Left lung (tissue), 4 donors: ENCODE measurements at regions not wholly inside any gene's neighbourhood (a gene's known extent, or its start where the extent isn't known, plus 50 kb on each side); places are given as distances from the start of the nearest gene placed in this dataset.
A peak's percentile ranks its signal among the peaks of the same experiment; 100 is the strongest.

Experiments used
- ATAC-seq: fragments of 200-7000 bp; cut with Tn5 transposase; one replicate; pipeline ENCODE4 v1.9.1; 2020; ENCODE audit warnings: moderate library complexity
- DNase-seq, 4 donors: peaks; one replicate each; pipeline ENCODE4 v3.0.0-alpha.2; 2013 to 2020
- H3K27ac ChIP-seq, 2 donors: fragments of 200-600 bp; sonication (generic) in 1 of 2; one replicate each; pipeline versions ENCODE4 v1.5.0 to v1.8.0; 2020 to 2021
- H3K27me3 ChIP-seq, 2 donors: fragments of 200-600 bp; sonication (generic) in 1 of 2; one replicate each; pipeline versions ENCODE4 v1.5.0 to v1.8.0; 2020 to 2021
- H3K36me3 ChIP-seq, 2 donors: fragments of 200-600 bp; sonication (generic) in 1 of 2; one replicate each; pipeline versions ENCODE4 v1.5.0 to v1.8.0; 2020 to 2021
- H3K4me1 ChIP-seq, 2 donors: fragments of 200-600 bp; one replicate each; pipeline ENCODE4 v1.8.0; 2021
- H3K4me3 ChIP-seq, 2 donors: fragments of 200-600 bp; sonication (generic) in 1 of 2; one replicate each; pipeline versions ENCODE4 v1.5.0 to v1.8.0; 2020 to 2021; ENCODE audit warnings: mild to moderate bottlenecking in 1 of 2
- H3K9me3 ChIP-seq, 2 donors: fragments of 200-600 bp; sonication (generic) in 1 of 2; one replicate each; pipeline versions ENCODE4 v1.5.0 to v1.8.0; 2020 to 2021
- intact Hi-C, 2 donors: fragments of 100-400 bp; cut with DNase I; formaldehyde crosslinking; loops; one replicate each; pipeline versions ENCODE4 v1.11.2 to v1.14.2; 2022
- TF ChIP-seq, protein P1 (sequence below), 2 donors: fragments of 200-600 bp; sonication (generic) in 1 of 2; IDR thresholded peaks; one replicate each; pipeline versions ENCODE4 v1.5.0 to v1.8.0; 2021; ENCODE audit warnings: antibody characterized with exemption in 2 of 2
- donor health status: DM: no; HTN: yes; CAD: no.
- donor health status: DM: no; HTN: no; CAD: no.

DNA sequence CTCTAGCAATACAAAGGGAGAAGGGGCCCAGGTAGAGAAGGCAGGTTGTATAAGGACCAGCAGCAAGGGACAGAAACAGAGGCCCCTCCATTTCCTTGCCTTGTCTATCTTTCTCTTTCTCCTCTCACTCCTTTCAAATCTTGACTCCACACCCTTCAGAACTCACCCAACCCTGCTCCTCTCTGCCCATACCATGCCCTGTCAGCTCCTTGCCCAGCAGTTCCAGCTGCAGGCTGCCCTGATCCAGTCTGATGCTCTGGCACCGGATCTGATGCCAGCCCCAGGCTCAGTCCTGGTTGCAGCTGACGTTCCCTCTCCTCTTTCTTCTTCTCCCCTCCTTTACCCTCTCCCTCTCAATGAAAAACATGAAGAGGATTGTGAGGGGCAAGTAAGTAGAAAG is 291.2 kb downstream of the FBXW7 start:
- no peak overlapping the region for H3K27ac ChIP-seq
- no peaks in the 10 kb centered on the region for H3K27me3 ChIP-seq
- peaks cover 7 to 16% of the 10 kb centered on the region in 2 donors for H3K4me1 ChIP-seq
- no peaks in the 10 kb centered on the region for H3K9me3 ChIP-seq
- TF ChIP-seq, protein P1, sequence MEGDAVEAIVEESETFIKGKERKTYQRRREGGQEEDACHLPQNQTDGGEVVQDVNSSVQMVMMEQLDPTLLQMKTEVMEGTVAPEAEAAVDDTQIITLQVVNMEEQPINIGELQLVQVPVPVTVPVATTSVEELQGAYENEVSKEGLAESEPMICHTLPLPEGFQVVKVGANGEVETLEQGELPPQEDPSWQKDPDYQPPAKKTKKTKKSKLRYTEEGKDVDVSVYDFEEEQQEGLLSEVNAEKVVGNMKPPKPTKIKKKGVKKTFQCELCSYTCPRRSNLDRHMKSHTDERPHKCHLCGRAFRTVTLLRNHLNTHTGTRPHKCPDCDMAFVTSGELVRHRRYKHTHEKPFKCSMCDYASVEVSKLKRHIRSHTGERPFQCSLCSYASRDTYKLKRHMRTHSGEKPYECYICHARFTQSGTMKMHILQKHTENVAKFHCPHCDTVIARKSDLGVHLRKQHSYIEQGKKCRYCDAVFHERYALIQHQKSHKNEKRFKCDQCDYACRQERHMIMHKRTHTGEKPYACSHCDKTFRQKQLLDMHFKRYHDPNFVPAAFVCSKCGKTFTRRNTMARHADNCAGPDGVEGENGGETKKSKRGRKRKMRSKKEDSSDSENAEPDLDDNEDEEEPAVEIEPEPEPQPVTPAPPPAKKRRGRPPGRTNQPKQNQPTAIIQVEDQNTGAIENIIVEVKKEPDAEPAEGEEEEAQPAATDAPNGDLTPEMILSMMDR (IDR thresholded peaks at IDR 0.05): no peak
- H3K4me3 ChIP-seq: no peak overlapping the region
- DNase-seq (no peak), ATAC-seq (peak; percentile 8)
- no peaks in the 10 kb centered on the region for H3K36me3 ChIP-seq
- intact Hi-C loops: no loop called here

DNA sequence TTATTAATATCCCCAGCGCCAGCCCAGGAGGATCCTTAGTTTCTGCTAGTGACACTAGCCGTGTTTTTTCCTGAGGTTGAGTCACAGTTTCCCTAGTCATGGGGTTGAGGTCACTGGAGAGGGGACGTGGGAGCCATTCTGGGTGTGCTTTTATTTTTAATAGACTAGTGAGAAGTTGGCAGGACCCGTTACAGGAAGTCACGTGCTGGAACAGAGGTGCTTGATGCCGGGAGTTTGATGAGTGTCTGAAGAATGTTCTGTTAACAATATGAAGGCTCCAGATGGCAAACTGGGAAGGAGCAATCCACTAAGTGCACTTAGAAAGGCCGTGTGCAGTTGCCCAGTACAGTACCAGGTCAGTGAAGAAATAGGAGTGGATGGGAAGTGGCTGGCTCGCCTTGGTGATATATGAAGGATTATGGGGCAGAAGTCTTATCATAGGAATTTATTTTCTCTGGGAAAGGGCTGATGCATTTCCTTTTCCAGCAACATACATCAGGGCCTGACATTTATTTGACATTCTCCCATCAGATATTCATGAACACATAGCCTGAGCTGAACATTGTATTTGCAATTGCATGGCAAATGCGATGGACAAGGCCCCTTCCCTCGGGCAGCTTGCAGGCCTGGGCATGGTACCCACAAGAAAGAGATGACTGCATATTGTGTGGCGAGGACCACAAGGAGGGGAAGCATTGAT is 291.8 kb downstream of the FBXW7 start:
- H3K4me3 ChIP-seq: no peak overlapping the region
- no peaks in the 10 kb centered on the region for H3K36me3 ChIP-seq
- peak; percentile 87 for ATAC-seq
- peak in 2 of 4 donors; percentile 21 to 45 for DNase-seq
- intact Hi-C loops: no loop called here
- H3K4me1 ChIP-seq: peaks cover 7 to 16% of the 10 kb centered on the region in 2 donors
- H3K27me3 ChIP-seq: no peaks in the 10 kb centered on the region
- no peak overlapping the region for H3K27ac ChIP-seq
- H3K9me3 ChIP-seq: no peaks in the 10 kb centered on the region
- TF ChIP-seq, protein P1 (IDR thresholded peaks at IDR 0.05): no peak

DNA sequence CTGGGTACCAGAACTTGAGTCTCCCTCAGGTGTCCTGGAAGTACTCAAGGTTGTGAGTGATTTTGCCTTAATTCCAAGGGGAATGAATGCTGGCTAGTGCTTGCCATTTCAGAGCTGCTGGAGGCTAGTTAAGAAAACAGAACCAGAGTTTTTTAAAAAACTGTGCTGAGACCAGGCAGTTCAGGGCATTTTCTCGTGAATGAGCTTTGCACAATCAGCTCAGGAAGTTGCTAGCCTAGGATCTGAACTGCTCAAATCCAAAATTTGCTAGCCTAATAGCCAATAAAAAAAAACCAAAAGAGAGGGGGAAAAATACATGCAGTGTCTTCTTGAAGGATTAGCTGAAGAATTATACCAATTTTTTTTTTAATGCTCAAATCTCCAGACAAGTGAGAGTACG is 292.7 kb downstream of the FBXW7 start:
- Histone ChIP-seq H3K27me3 (no peaks in the 10 kb centered on the region), H3K27ac (no peak overlapping the region), H3K4me1 (peaks cover 7 to 16% of the 10 kb centered on the region in 2 donors), H3K36me3 (no peaks in the 10 kb centered on the region), H3K4me3 (no peak overlapping the region), H3K9me3 (no peaks in the 10 kb centered on the region)
- DNase-seq: no peak
- intact Hi-C loops: no loop called here
- TF ChIP-seq, protein P1 (IDR thresholded peaks at IDR 0.05): no peak
- ATAC-seq: no peak

DNA sequence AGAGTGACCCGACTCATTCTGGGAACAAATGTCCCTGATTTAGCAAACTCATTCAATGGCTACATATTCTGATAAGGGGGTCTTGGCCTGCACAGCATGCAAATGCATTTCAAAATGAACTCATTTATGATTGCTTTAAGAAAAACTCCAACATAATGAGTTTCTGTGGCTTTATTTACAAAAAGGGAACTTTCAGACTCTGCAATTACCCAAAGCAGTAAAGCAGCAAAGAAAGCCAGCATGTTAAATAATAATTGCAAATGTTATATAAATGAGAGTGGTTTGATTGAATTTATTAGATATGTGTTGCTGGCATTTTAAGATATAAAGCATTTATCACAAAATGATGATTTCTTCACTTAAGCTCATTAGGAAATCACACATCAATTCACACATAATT is 295.7 kb downstream of the FBXW7 start:
- no peak for ATAC-seq
- no peak overlapping the region for H3K4me3 ChIP-seq
- TF ChIP-seq, protein P1 (IDR thresholded peaks at IDR 0.05): no peak
- peaks cover 7 to 16% of the 10 kb centered on the region in 2 donors for H3K4me1 ChIP-seq
- H3K27ac ChIP-seq: no peak overlapping the region
- H3K36me3 ChIP-seq: no peaks in the 10 kb centered on the region
- H3K27me3 ChIP-seq: no peaks in the 10 kb centered on the region
- intact Hi-C loops: no loop called here
- no peaks in the 10 kb centered on the region for H3K9me3 ChIP-seq
- DNase-seq: no peak

DNA sequence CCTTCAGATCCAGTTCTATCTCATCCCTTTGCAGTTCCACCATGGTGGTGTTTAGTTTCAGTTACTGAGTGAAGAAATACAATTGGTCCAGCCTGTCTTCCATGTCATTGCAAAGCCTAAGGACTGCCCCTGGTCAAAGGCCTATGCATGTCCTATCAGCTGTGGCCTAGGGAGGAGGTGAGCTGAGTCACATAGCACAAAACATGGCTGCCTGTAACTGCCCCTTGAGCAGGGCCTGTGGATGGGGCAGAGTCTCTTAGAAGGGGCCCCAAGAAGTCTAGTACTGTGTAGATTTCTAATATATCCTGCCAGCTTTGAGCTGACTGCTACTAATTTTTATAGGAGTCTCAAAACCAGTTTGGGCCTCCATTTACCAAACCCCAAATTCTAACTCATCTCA is 296.7 kb downstream of the FBXW7 start:
- no peak for ATAC-seq
- no peak overlapping the region for H3K4me3 ChIP-seq
- intact Hi-C loops: no loop called here

More for the DNA sequence above, 296.7 kb downstream of the FBXW7 start:
- no peak for DNase-seq
- Histone ChIP-seq H3K27me3 (no peaks in the 10 kb centered on the region), H3K4me1 (peaks cover 4 to 10% of the 10 kb centered on the region in 2 donors), H3K9me3 (no peaks in the 10 kb centered on the region), H3K27ac (no peak overlapping the region), H3K36me3 (no peaks in the 10 kb centered on the region)
- TF ChIP-seq, protein P1 (IDR thresholded peaks at IDR 0.05): no peak
